Fibroblast of upper back skin (primary cell): ENCODE measurements at regions not wholly inside any gene's neighbourhood (a gene's known extent, or its start where the extent isn't known, plus 50 kb on each side); places are given as distances from the start of the nearest gene placed in this dataset.

Experiments
- DNase-seq: peaks from one replicate; pipeline ENCODE4 v3.0.0-alpha.2; 2013

- DNase-seq = peak; percentile 31
Observed at GRCh38 chrY:14895821-14896220, 371.5 kb downstream of the NLGN4Y start.

- DNase-seq = no peak
Observed at GRCh38 chrY:14905894-14906293, 381.6 kb downstream of the NLGN4Y start.
